ENCODE measurements at regions not wholly inside any gene's neighbourhood (a gene's known extent, or its start where the extent isn't known, plus 50 kb on each side); places are given as distances from the start of the nearest gene placed in this dataset.
A peak's percentile ranks its signal among the peaks of the same experiment; 100 is the strongest.

DNA sequence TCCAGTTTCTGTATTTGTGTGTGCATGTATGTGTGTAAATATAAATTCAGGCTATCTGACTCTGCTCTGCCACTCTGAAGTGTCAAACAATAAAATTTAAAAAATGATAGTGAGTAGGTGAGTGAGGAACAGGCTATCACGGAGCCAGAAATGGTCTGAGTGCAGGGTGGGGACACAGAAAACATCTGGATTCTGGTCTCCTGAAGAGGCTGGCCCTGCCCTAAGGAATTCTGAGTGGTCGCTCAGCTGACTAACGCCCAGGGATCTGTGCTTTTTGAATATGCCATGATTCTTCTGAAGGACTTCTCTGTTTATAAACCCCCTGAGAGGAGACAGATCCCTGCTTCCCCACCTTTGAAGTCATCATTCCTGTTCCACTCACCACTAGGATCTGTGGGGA is 353.9 kb upstream of the GYPC start:
- no peak for DNase-seq (ENCODE audit: low read depth)

DNA sequence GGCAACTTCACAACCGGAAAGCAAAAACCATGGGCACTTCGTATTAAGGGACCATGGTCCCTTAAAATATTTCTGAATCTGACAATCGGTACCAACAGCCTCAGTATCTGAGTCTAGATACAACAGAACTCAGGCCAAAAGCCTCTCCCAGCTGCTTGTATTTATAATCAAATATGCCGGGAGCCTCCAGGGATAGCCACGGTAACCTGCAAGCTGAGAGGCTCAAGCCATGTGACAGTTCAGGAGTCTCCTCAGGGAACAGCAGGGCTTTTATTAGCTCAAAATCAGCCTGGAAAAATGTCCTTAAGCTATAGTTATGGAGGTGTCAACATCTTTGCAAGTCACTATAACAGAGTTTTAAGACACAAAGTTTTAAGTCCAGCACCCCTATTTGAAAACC is 352.8 kb upstream of the GYPC start:
- no peak for DNase-seq (ENCODE audit: low read depth)

DNA sequence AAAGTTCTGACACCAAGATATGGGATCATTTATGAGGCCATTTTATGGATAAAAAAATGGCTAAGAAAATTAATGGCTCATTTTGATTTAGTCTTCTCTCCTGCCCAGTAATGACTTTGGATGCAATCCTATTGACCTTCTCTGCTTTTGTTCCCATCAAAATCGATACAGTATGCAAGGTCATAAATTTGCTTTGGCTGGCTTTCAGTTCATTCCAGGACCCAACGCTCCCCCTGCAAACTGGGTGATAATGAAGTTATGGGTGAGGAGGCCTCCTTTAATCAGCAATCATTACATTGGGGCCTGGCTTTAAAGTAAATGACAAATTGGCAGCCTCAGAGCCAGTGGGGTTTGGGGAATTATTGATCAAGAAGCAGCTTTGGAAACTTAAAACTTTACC is 351.8 kb upstream of the GYPC start:
- no peak for DNase-seq (ENCODE audit: low read depth)

DNA sequence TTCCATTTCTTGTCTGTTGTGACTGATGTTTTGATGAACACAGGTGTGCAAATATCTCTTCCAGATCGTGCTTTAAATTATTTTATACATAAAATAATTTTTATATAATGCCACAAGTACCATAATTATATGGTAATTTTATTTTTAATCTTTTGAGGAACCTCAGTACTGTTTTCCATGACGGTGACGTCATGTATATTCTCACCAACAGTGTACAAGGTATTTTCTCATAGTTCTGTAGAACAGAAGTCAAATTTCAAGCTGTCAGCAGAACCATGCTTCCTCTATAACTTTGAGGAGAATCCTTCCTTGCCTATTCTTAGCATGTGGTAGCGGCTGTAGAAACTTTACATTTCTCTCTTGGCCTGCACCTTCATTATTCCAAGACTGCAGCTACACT is 349.4 kb upstream of the GYPC start:
- DNase-seq (ENCODE audit: low read depth): no peak

DNA sequence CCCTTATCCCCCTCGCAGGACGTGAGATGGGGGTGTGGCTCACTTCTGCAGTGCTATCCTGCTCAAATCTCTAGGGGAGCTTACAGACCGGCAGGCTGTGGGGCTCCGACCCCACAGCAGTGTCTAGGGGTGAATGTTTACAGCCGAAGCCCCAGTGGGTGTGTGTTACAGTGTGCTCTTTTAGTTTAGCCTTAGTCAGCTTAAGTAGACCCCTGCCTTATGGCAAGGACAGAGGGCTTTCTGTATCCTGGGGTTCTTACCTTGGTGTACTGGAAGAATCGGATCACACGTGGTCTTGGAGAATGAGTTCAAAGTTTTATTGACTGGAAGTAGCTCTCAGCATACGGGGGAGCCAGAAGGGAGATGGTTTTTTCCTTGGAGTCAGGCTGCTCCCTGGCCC is 348.2 kb upstream of the GYPC start:
- no peak for DNase-seq (ENCODE audit: low read depth)

DNA sequence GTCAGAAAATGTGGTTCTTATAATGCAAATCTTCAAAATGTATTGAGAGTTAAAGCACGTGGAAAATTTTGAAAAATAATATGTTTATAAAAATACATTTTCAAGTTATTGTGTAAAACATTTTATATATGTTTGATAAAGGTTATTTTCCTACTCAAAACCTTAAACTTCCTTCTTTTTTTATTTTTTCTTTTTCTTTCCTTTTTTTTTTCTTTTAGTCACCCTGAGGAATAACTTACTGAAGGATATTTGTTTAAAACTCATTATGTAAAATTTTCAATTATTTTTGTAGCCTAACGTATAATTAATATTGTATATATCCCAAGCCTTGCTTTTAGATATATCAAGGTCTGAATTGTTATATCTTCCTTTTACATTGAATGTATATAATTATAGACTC is 346.8 kb upstream of the GYPC start:
- no peak for DNase-seq (ENCODE audit: low read depth)

DNA sequence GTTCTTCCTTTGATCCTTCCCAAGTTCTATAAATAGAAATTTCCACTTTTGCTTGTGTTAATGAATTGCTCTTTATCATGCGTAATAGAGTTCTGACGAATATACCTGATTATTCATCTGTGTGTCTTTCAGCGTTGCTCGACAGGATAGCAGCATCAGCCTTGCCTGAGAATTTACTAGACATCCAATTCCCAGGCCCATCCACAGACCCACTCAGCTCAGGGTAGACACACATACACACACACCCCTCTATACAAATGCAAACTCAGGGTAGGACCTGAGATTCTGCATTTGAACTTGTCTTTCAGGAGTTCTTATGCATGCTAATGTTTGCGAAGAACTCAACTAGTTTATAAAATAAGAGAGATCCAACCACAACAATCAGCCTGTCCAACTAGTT is 343.4 kb upstream of the GYPC start:
- DNase-seq (ENCODE audit: low read depth): no peak

DNA sequence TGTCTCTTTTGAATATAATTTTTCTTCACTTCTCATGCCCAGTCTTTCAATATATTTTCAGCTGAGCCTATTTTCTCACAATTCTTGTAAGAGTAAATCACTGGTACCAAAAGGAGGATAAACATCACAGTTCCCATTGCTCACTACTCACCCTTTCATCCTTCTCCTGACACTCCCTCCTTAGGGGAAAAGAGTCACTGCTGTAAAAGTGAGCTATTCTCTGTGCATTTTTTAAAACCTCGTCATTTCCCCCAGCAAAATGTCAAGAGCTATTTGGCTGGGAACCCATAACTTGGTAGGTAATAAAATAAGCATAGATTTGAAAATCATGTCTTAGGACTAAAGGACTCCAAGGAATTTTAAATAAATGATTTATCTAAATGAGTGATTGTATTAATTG is 340.1 kb upstream of the GYPC start:
- DNase-seq (ENCODE audit: low read depth): peak; percentile 69

DNA sequence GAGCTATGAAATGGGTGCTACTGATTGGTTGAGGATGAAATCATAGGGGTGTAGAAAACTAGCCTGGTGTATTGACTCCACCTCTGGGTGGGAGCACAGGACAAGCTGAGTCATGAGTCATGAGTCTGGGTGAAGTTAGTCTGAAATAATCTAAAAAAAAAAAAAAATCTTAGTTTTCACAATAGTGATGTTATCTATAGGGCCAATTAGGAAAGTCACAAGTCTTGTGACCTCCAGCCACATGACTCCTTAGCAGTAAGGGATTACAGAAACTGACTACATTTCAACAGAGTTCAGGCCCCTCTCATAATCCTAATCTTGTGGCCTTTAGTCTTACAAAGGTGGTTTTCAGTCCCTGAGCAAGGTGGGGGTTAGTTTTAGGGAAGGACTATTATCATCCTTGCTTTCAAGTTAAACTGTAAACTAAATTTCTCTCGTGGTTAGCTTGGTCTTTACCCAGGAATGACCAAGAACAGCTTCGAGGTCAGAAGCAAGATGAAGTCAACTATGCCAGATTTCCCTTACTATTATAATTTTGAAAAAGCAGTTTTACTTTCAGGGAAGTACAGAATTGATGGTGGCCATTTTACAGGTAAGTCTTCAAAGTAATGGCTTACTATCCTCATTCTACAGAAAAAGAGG is 338.0 kb upstream of the GYPC start:
- DNase-seq (ENCODE audit: low read depth): peak; percentile 80

DNA sequence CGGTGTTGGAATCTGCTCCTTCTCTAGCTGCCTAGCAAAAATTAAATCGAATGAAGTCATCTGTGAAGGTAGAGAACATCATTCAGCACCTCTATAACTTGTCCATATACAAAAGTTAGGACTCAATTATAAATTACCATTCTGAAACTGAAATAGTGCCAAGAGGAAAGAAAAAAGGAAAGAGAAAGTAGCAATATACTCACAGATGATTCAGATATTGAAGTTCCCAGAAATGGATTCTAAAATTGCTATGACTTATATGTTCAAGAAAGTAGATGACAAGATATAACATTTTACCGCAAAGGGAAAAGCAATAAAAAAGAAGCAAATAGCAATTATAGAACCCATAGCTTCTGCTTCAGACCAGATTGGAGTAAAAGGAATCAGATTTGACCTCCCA is 333.6 kb upstream of the GYPC start:
- DNase-seq (ENCODE audit: low read depth): no peak

DNA sequence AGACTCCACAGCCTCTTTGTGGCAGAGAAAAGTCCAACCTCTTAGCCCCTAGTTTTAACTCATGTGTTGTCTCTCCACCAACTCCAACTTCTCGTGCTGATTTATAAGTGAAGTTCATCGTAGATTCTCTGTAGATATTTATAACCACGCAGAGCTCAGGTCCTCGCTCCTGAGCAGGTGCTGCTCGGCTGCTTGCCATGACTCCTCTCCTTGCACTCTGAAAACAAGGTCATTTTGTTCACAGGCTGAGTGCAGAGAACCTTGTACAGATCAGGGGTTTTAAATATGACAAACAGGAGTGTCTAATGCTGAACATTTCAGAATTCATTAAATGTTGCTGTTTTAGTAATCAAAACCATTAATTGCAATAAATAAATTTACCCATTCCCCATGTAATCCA is 330.8 kb upstream of the GYPC start:
- DNase-seq (ENCODE audit: low read depth): no peak

DNA sequence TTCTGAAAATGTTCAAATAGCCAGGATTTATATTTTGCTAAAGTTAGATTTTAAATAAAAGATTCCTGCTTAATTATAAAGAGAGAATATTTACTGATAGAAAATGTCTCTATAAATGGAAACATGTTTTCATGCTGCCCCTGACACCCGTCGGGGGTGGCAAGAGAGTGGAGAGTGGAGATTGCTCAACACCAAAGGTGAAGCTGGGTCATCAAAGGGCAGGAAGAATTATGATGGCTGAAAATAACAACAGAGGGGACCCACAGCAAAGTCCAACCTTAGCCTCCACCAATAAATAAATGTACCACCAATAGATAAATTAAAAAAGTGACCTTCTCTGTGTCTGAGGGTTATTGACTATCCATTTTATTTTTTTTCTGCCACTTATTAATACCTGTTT is 326.8 kb upstream of the GYPC start:
- DNase-seq (ENCODE audit: low read depth): no peak

DNA sequence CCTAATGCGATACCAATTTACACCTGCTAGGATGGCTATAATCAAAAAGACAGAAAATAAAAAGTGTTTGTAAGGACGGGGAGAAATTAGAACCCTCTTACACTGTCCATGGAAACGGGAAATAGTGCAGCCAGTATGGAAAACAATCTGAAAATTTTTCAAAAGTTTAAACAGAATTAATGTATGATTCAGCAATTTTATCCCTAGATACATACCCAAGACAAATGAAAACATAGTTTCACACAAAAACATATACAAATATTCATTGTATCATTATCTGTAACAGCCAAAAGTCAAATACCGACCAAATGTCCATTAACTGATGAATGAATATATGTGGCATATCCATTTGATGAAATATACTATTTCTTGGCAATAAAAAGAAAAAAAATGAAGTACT is 313.5 kb upstream of the GYPC start:
- DNase-seq (ENCODE audit: low read depth): no peak

DNA sequence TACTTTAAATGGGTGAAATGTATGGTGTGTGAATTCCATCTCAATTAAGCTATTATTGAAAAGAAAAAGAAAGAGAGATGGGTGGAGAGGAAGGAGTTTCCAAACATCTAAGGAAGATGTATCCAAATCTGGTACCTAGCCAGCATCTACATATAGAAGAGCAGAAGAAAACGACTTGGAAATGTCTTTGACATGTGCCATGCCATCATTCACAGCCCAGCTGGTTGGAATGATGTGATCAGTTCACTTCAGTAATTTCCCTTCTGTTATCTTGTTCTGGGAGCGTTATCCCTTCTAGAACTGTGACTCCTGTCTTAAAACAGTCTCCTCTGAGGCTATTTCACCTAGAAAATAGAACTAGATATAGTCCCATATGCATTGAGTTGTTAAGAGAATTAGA is 312.8 kb upstream of the GYPC start:
- DNase-seq (ENCODE audit: low read depth): no peak

DNA sequence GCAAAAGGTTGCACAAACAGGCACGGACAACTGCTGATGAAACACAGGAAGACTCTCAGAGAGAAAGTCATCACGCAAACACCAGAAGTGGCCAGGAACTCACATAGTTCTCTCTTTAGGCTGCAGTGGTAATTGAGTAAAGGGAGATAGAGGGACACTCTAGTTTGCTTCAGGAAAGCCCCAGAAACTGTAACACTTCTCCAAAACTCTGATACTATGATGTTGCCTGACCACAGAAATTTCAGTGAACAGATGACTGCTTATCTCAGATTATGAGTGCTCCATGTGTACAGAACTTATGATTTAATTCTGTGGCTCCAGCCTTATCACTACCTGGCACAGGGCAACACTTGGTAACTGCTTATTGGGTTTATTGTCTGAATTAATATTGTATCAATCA is 311.5 kb upstream of the GYPC start:
- DNase-seq (ENCODE audit: low read depth): no peak

DNA sequence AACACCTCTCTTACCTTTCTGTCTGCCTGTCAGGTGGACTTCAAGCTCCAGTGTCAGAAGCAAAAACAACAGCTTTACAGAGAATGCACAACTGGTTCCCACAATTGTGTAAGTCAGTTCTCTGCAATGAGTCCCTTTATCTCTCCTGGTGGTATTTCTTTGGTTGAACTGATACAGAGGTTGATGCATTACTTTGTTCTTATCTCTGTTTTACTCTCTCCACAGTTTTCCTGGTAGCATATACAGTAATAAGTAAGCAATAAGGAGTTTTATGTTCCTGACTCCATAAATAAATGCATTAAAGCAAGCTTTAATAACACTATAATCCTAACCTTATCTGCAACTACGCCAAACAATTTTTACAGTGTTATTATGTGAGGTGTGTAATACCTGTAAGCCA is 310.3 kb upstream of the GYPC start:
- DNase-seq (ENCODE audit: low read depth): no peak

DNA sequence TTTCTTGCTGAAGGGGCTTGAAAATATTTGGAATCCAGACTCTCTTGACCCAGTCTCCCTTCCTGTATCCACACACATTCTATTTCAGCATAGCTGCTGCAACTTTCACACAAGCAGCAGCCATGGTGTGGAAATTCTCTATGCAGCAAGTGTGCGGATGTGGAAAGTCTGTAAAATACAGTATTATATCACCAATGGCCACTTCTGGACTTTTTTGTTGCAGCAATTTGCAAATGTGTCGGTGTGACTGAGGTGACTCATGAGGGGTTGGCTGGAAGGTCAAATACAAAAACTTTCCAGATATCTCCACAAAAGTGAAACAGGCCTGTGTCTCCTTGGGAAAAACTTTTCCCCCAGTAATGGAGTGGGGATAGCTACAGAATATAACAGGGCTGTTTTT is 299.3 kb upstream of the GYPC start:
- no peak for DNase-seq (ENCODE audit: low read depth)

DNA sequence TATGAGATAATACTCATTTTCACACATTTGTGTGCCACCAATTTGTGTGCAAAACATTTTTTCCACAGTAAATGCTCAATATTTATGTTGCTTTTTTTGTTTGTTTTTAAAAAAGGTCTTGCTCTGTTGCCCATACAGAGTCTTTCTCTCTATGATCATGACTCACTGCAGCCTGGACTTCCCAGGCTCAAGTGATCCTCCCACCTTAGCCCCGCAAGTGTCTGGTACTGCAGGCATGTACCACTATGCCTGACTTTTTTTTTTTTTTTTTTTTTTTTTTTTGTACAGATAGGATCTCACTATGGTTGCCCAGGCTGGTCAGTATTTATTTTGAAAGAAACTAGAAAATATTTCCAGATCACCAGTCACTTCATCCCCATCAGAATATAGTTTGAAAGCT is 297.8 kb upstream of the GYPC start:
- DNase-seq (ENCODE audit: low read depth): no peak

DNA sequence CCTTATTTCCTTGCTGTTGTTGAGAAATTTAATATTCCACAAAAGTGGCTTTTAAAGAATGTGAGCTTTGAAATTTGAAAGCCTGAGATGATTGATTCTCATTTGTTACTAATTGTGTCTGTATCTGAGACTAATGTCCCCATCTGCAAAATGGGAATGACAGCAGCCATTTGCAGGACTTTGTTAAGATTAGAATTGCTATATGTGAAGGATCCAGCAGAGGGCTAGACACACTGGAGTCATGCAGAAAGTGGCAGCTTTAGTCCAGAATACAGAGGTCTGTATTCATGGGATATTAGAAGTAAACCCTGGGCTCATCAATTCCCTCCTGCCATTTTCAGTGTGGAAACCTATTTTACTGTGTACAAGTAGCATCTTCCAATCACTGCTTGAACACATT is 296.5 kb upstream of the GYPC start:
- DNase-seq (ENCODE audit: low read depth): no peak

DNA sequence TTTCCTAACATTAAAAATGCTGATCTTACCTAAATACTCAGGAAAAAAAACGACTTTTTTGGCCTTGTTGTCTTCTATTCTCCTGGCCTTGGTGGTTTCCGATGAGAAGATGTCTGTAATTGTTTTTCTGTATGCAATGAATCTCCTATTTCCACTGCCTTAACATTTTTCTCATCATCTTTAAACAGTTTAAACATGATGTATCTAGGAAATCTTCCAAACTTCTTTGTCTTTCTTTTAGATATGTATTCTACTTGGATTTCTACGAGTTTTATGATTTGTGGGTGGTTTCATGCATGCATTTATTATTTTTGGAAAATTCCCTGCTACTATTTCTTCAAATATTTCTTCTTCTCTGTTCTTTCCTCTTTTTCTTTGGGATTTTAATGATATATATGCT is 288.6 kb upstream of the GYPC start:
- DNase-seq (ENCODE audit: low read depth): no peak

DNA sequence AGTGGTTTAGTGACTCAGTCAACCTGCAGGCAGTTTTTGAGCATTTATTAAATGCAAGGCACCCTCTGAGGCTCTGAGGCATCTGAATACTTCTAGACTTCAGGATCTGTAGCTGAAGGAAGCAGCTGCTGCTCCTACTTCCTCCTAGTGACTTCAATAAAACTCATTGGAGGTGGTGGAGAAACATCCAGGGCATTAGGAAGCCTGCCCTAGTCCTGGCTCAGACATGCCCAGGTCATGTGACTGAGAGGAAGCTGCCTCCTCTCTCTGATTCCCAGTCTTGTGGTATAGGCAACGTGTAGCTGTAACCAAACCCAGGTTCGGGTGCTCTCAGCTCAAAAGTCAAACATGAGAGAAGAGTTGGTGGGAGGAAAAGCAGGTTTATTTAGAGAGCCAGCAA is 287.2 kb upstream of the GYPC start:
- peak; percentile 27 for DNase-seq (ENCODE audit: low read depth)

DNA sequence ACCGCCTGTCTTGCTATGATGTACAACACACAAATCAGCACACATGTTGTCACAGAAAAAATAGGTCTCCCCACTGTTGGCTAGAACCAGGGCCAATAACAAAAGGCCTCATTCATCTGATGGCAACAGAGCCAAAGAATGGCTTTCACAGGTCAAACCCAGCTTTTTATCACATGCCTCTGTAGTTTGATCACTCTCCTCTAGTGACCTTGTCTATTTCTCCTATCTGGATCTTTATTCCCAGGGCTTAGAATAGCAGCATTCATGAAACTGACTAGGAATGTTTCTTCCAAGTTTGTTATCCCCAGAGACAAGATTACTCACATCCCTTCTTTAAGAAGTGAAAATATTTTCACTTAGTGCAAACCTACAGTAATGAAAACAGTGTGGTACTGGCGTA is 285.8 kb upstream of the GYPC start:
- DNase-seq (ENCODE audit: low read depth): peak; percentile 26

DNA sequence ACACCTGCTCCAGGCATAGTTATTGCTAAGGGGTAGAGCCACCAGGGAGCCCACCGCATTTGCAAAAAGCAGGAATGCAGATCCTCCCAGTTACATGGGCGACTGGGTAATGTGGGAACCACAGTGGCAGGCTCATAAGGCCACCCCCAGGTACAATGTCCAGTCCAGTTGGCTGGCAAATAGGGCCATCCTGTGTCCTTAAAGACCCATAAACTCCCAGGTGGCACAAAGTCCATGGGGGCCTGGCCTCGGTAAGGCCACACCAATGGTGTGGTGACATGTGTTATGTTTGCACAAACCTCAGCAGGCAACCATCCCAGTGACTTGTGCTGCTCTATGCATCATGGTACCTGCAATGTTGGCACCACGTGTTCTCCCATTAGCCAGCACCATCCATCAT is 283.6 kb upstream of the GYPC start:
- DNase-seq (ENCODE audit: low read depth): no peak

DNA sequence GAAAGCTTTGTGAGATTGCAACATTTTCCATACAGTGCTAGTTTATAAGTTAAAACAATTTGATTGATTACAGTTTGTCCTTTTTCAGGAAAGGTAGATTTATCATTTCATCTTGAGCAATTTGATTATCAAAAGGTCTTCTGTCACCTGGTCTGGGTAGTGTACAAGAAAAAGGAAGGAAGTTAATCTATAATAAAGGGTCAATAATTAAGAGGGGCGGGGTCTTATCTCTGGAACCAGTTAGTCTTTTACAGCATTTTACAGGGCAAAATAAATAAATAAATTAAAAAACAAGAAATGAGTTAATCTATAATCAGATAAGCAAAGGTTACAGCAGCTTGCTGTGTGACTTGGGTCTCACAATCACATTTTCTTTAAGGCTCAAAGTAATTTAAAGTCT is 277.8 kb upstream of the GYPC start:
- no peak for DNase-seq (ENCODE audit: low read depth)

All from HT1080 (cell line).